Smooth muscle cell (in vitro differentiated cells): ENCODE measurements at regions not wholly inside any gene's neighbourhood (a gene's known extent, or its start where the extent isn't known, plus 50 kb on each side); places are given as distances from the start of the nearest gene placed in this dataset.

ENCODE experiments used
- DNase-seq: peaks from one replicate; lab custom pipeline; 2025; ENCODE audit not compliant: unreplicated experiment; lab: John Stamatoyannopoulos, UW
- H2AFZ ChIP-seq: fragments of 200-600 bp; sonication (generic); 2 replicates; pipeline ENCODE4 v1.6.0; 2016; ENCODE audit warnings: antibody characterized with exemption, low read depth, mild to moderate bottlenecking
- H3F3A ChIP-seq: fragments of 200-600 bp; sonication (generic); 2 replicates; pipeline ENCODE4 v1.6.0; 2017; ENCODE audit warnings: antibody characterized with exemption, low read depth
- H3K27ac ChIP-seq: fragments of 200-600 bp; sonication (generic); 2 replicates; pipeline ENCODE4 v1.5.1; 2016; ENCODE audit warnings: low read depth, mild to moderate bottlenecking
- H3K27me3 ChIP-seq: fragments of 200-600 bp; sonication (generic); 2 replicates; pipeline ENCODE4 v1.6.1; 2016; ENCODE audit warnings: low read depth, mild to moderate bottlenecking
- H3K36me3 ChIP-seq: fragments of 200-600 bp; sonication (generic); 2 replicates; pipeline ENCODE4 v1.5.1; 2016; ENCODE audit warnings: low read depth
- H3K4me1 ChIP-seq: fragments of 200-600 bp; sonication (generic); 2 replicates; pipeline ENCODE4 v1.5.1; 2016; ENCODE audit warnings: low read depth
- H3K4me2 ChIP-seq: fragments of 200-600 bp; sonication (generic); 2 replicates; pipeline ENCODE4 v1.6.0; 2016; ENCODE audit warnings: mild to moderate bottlenecking
- H3K4me3 ChIP-seq: fragments of 200-600 bp; sonication (generic); 2 replicates; pipeline ENCODE4 v1.5.1; 2016; ENCODE audit warnings: mild to moderate bottlenecking
- H3K79me2 ChIP-seq: fragments of 200-600 bp; sonication (generic); 2 replicates; pipeline ENCODE4 v1.6.0; 2016; ENCODE audit warnings: low read depth, mild to moderate bottlenecking
- H3K9ac ChIP-seq: fragments of 200-600 bp; sonication (generic); 2 replicates; pipeline ENCODE4 v1.6.0; 2016; ENCODE audit warnings: low read depth
- H3K9me3 ChIP-seq: fragments of 200-600 bp; sonication (generic); replicated peaks from 2 replicates; pipeline ENCODE4 v1.5.1; 2016; ENCODE audit warnings: low read depth
- H4K20me1 ChIP-seq: fragments of 200-600 bp; sonication (generic); 2 replicates; pipeline ENCODE4 v1.6.0; 2016; ENCODE audit warnings: low read depth
- WGBS: methylation state at CpG from one replicate; pipeline ENCODE4 v1.1.7; 2016; ENCODE audit warnings: low lambda C conversion rate; 5-methylcytosine and 5-hydroxymethylcytosine counted together
- TF ChIP-seq, protein P1 (sequence below): fragments of 200-600 bp; sonication (generic); IDR thresholded peaks from 2 replicates; pipeline ENCODE4 v1.5.1; 2017; ENCODE audit warnings: borderline replicate concordance, mild to moderate bottlenecking, antibody characterized with exemption; ENCODE audit not compliant: insufficient read depth, poor library complexity, severe bottlenecking

DNA sequence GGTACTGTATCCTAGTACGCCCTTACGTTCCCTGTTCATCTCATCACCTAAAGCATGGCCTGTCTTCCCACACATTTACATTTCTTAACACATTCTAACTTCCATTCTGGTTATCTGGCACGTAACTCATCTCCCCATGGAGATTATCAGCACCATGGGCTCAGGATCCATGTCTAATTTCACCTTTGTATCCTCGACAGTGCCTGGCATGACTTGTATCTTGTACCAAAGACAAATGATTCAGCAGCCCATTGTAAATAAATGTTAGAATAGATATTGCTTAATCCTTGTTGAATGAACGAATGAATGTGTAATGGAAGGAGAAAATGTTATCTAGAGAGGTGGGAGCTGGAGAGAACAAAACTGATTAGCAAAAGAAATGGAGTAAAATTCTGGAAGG lies 69.7 kb upstream of the TPM1 start:
- Histone ChIP-seq H3K4me2 (no peak overlapping the region), H3K4me1 (peaks cover 8% of the 10 kb centered on the region), H4K20me1 (no peaks in the 10 kb centered on the region), H3K79me2 (no peaks in the 10 kb centered on the region), H2AFZ (no peak overlapping the region), H3K36me3 (no peaks in the 10 kb centered on the region), H3F3A (no peaks in the 10 kb centered on the region), H3K27me3 (no peaks in the 10 kb centered on the region), H3K9me3 (no peaks in the 10 kb centered on the region), H3K4me3 (no peak overlapping the region), H3K27ac (no peak overlapping the region), H3K9ac (no peak overlapping the region)
- 84% methylated on average over 5 of the region's 5 CpGs for WGBS
- DNase-seq = no peak
- TF ChIP-seq, protein P1, sequence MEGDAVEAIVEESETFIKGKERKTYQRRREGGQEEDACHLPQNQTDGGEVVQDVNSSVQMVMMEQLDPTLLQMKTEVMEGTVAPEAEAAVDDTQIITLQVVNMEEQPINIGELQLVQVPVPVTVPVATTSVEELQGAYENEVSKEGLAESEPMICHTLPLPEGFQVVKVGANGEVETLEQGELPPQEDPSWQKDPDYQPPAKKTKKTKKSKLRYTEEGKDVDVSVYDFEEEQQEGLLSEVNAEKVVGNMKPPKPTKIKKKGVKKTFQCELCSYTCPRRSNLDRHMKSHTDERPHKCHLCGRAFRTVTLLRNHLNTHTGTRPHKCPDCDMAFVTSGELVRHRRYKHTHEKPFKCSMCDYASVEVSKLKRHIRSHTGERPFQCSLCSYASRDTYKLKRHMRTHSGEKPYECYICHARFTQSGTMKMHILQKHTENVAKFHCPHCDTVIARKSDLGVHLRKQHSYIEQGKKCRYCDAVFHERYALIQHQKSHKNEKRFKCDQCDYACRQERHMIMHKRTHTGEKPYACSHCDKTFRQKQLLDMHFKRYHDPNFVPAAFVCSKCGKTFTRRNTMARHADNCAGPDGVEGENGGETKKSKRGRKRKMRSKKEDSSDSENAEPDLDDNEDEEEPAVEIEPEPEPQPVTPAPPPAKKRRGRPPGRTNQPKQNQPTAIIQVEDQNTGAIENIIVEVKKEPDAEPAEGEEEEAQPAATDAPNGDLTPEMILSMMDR = no peak

DNA sequence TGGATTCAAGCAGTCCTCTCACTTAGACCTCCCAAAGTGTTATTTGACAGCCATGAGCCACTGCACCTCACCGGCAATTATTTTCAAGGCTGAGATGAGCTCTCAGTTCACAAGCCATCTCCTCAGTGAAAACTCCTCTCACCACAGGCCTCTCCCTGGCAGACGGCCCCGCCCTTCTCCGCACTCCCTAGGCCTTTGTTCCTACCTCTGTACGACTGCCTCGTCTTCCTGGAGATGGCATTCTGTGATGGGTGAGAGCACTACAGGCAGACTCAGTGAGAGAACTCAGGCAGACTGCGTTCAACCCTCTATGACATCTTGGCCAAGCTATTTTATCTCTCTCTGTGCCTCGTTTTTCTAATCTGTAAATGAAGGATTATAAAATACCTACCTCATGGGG lies 67.0 kb upstream of the TPM1 start:
- Histone ChIP-seq H3K27me3 (no peaks in the 10 kb centered on the region), H3K4me2 (peak overlapping the region; percentile 46), H3K4me1 (peaks cover 8% of the 10 kb centered on the region), H4K20me1 (no peaks in the 10 kb centered on the region), H3K9ac (no peak overlapping the region), H2AFZ (peak overlapping the region; percentile 90), H3K36me3 (no peaks in the 10 kb centered on the region), H3K4me3 (no peak overlapping the region), H3F3A (no peaks in the 10 kb centered on the region), H3K9me3 (no peaks in the 10 kb centered on the region), H3K27ac (peak overlapping the region; percentile 47), H3K79me2 (no peaks in the 10 kb centered on the region)
- TF ChIP-seq, protein P1 = no peak
- WGBS = 52% methylated on average over 8 of the region's 8 CpGs
- no peak for DNase-seq

DNA sequence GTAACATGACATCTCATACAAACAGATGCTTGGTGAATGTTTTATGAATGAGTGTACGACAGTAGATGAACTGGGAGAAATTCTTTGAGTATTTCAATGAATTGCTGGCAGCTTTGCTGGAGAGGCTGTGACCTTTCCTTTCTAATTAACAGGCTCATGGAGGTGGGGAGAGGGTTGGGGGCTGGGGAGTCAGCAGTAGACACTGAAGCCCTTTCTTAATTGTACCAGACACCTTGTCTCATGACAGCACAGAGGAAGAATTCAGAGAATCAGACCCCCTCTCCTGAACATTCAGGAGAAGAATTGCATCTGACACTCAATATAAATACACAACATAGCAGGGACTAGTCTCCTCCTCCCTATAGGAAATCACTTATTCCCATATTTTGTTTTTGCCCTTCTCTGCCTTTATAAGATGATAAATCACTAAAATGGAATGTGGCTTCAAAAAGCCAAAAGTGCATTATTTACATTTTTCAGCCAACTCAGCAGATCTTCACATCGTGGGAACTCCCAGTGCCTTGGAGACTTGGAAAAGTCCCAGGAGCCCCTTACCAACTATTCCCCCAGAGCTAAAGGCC lies 66.2 kb upstream of the TPM1 start:
- WGBS = 11% methylated on average over 2 of the region's 2 CpGs
- Histone ChIP-seq H2AFZ (no peak overlapping the region), H3K4me2 (peak overlapping the region; percentile 1), H3K9ac (no peak overlapping the region), H3K27ac (peak overlapping the region; percentile 6), H3K4me1 (peaks cover 8% of the 10 kb centered on the region), H3F3A (no peaks in the 10 kb centered on the region), H3K36me3 (no peaks in the 10 kb centered on the region), H3K9me3 (no peaks in the 10 kb centered on the region), H3K27me3 (no peaks in the 10 kb centered on the region), H3K79me2 (no peaks in the 10 kb centered on the region), H3K4me3 (no peak overlapping the region), H4K20me1 (no peaks in the 10 kb centered on the region)
- no peak for DNase-seq
- TF ChIP-seq, protein P1 = no peak
